WERI-Rb-1 (cell line): ENCODE measurements at regions not wholly inside any gene's neighbourhood (a gene's known extent, or its start where the extent isn't known, plus 50 kb on each side); places are given as distances from the start of the nearest gene placed in this dataset.

ENCODE experiments used
- DNase-seq: peaks from one replicate; pipeline ENCODE4 v3.0.0-alpha.2; 2020
- H3K27ac ChIP-seq: fragments of 250-450 bp; sonication (Bioruptor Pico); 2 replicates; pipeline ENCODE4 v1.5.1; 2020; ENCODE audit warnings: mild to moderate bottlenecking, moderate library complexity
- H3K27me3 ChIP-seq: fragments of 250-450 bp; sonication (Bioruptor Pico); 2 replicates; pipeline ENCODE4 v1.5.1; 2021; ENCODE audit warnings: mild to moderate bottlenecking, low read depth, moderate library complexity; ENCODE audit not compliant: insufficient read depth, severe bottlenecking
- H3K36me3 ChIP-seq: fragments of 250-450 bp; sonication (Bioruptor Pico); 2 replicates; pipeline ENCODE4 v1.5.1; 2020; ENCODE audit warnings: mild to moderate bottlenecking, moderate library complexity
- H3K4me3 ChIP-seq: 2 replicates; pipeline ENCODE4 v1.5.1; 2011; ENCODE audit warnings: low read depth, mild to moderate bottlenecking, control low read depth, low read length
- H3K9me3 ChIP-seq: fragments of 250-450 bp; sonication (Bioruptor Pico); 2 replicates; pipeline ENCODE4 v1.5.1; 2021; ENCODE audit warnings: mild to moderate bottlenecking, moderate library complexity; ENCODE audit not compliant: severe bottlenecking
- CTCF ChIP-seq: IDR thresholded peaks from 2 replicates; pipeline ENCODE4 v1.5.1; 2011; ENCODE audit warnings: low read depth, mild to moderate bottlenecking, control low read depth, inconsistent platforms, low read length

GRCh38 chr11:82462608-82463242 is 270.9 kb downstream of the FAM181B start:
- Histone ChIP-seq H3K27me3 (no peaks in the 10 kb centered on the region), H3K9me3 (no peaks in the 10 kb centered on the region), H3K4me3 (no peak overlapping the region), H3K27ac (no peak overlapping the region), H3K36me3 (no peaks in the 10 kb centered on the region)
- peak; percentile 52 for DNase-seq
- no peak for TF ChIP-seq CTCF

- H3K27ac ChIP-seq, result no peak overlapping the region
- DNase-seq, result no peak
- H3K4me3 ChIP-seq, result no peak overlapping the region
- H3K27me3 ChIP-seq, result no peaks in the 10 kb centered on the region
- no peaks in the 10 kb centered on the region for H3K36me3 ChIP-seq
- no peak for TF ChIP-seq CTCF
- H3K9me3 ChIP-seq, result no peaks in the 10 kb centered on the region
Observed at GRCh38 chr11:82458761-82459160, 274.9 kb downstream of the FAM181B start.

- H3K27me3 ChIP-seq, result no peaks in the 10 kb centered on the region
- no peak for DNase-seq
- H3K36me3 ChIP-seq, result no peaks in the 10 kb centered on the region
- H3K9me3 ChIP-seq, result no peaks in the 10 kb centered on the region
- TF ChIP-seq CTCF, result no peak
- no peak overlapping the region for H3K4me3 ChIP-seq
- H3K27ac ChIP-seq, result no peak overlapping the region
Observed at GRCh38 chr11:82458147-82458546, 275.5 kb downstream of the FAM181B start.

- no peak for TF ChIP-seq CTCF
- H3K27me3 ChIP-seq, result no peaks in the 10 kb centered on the region
- H3K36me3 ChIP-seq, result no peaks in the 10 kb centered on the region
- H3K9me3 ChIP-seq, result no peaks in the 10 kb centered on the region
- no peak overlapping the region for H3K4me3 ChIP-seq
- no peak overlapping the region for H3K27ac ChIP-seq
- no peak for DNase-seq
Observed at GRCh38 chr11:82450996-82451395, 282.7 kb downstream of the FAM181B start.

GRCh38 chr11:82406611-82407010 is 327.1 kb downstream of the FAM181B start:
- no peak for TF ChIP-seq CTCF
- H3K4me3 ChIP-seq, result no peak overlapping the region
- no peak for DNase-seq
- H3K9me3 ChIP-seq, result no peaks in the 10 kb centered on the region
- no peaks in the 10 kb centered on the region for H3K36me3 ChIP-seq
- no peaks in the 10 kb centered on the region for H3K27me3 ChIP-seq
- no peak overlapping the region for H3K27ac ChIP-seq

GRCh38 chr11:82405421-82405820 is 328.2 kb downstream of the FAM181B start:
- peak; percentile 52 for DNase-seq
- Histone ChIP-seq H3K27ac (no peak overlapping the region), H3K4me3 (no peak overlapping the region), H3K27me3 (no peaks in the 10 kb centered on the region), H3K36me3 (no peaks in the 10 kb centered on the region), H3K9me3 (no peaks in the 10 kb centered on the region)
- no peak for TF ChIP-seq CTCF
